HepG2 (cell line): ENCODE measurements at regions not wholly inside any gene's neighbourhood (a gene's known extent, or its start where the extent isn't known, plus 50 kb on each side); places are given as distances from the start of the nearest gene placed in this dataset.

ENCODE experiments used
- BHLHE40 ChIP-seq: IDR thresholded peaks from 2 replicates; pipeline ENCODE4 v1.6.1; 2011; ENCODE audit warnings: low read length, improper control_type of control experiment
- EZH2 ChIP-seq: conservative IDR thresholded peaks from 2 replicates; pipeline ENCODE4 v1.6.1; 2012; ENCODE audit warnings: mild to moderate bottlenecking, low read depth, low read length, moderate library complexity
- KLF6 ChIP-seq: IDR thresholded peaks from 2 replicates; pipeline ENCODE4 v1.8.0; 2016; ENCODE audit warnings: missing biosample characterization, missing genetic modification reagents
- MEIS1 ChIP-seq: sonication (generic); formaldehyde crosslinking; IDR thresholded peaks from 2 replicates; pipeline ENCODE4 v1.9.0; 2021; ENCODE audit warnings: mild to moderate bottlenecking, missing genetic modification reagents, moderate library complexity, borderline replicate concordance
- TAF1 ChIP-seq: sonication (generic); formaldehyde crosslinking; IDR thresholded peaks from 2 replicates; pipeline ENCODE4 v1.4.0; 2020; ENCODE audit warnings: missing genetic modification reagents
- ZBTB38 ChIP-seq: sonication (generic); formaldehyde crosslinking; IDR thresholded peaks from 2 replicates; pipeline ENCODE4 v1.5.1; 2020; ENCODE audit warnings: mild to moderate bottlenecking, missing genetic modification reagents
- ZNF777 ChIP-seq: sonication (generic); formaldehyde crosslinking; IDR thresholded peaks from 2 replicates; pipeline ENCODE4 v1.4.0; 2020; ENCODE audit warnings: missing genetic modification reagents
- TF ChIP-seq, protein P1 (sequence below): sonication (generic); formaldehyde crosslinking; IDR thresholded peaks from 2 replicates; pipeline ENCODE4 v1.5.0; 2020; ENCODE audit warnings: mild to moderate bottlenecking, missing genetic modification reagents
- TF ChIP-seq, protein P2 (sequence below): sonication (generic); formaldehyde crosslinking; IDR thresholded peaks from 2 replicates; pipeline ENCODE4 v1.9.0; 2022; ENCODE audit warnings: low read depth, missing genetic modification reagents

DNA sequence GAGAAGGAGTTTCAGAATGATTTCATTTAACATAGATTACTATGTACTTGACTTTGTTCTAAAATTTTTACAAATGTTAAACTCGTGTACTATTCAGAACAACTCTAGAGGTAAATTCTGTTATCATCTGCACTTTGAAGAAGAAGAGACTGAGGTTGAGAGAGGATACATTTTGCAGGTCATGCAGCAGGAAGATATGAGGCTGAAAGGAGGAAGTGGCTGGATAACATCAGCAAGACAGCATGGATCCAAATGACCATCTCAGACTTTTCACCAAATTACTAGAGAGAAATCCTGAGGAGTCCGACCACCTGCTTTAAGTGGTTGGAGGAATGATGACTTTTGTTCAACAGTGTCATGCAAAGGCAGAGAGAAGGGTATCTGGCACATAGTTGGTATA lies 84.9 kb downstream of the ASCL4 start:
- TF ChIP-seq KLF6 (CRISPR knock-in tag) (no peak), EZH2 (no peak), ZBTB38 (CRISPR knock-in tag) (no peak), BHLHE40 (no peak), ZNF777 (CRISPR knock-in tag) (no peak), MEIS1 (CRISPR knock-in tag) (no peak), TAF1 (no peak)
- TF ChIP-seq, protein P1, sequence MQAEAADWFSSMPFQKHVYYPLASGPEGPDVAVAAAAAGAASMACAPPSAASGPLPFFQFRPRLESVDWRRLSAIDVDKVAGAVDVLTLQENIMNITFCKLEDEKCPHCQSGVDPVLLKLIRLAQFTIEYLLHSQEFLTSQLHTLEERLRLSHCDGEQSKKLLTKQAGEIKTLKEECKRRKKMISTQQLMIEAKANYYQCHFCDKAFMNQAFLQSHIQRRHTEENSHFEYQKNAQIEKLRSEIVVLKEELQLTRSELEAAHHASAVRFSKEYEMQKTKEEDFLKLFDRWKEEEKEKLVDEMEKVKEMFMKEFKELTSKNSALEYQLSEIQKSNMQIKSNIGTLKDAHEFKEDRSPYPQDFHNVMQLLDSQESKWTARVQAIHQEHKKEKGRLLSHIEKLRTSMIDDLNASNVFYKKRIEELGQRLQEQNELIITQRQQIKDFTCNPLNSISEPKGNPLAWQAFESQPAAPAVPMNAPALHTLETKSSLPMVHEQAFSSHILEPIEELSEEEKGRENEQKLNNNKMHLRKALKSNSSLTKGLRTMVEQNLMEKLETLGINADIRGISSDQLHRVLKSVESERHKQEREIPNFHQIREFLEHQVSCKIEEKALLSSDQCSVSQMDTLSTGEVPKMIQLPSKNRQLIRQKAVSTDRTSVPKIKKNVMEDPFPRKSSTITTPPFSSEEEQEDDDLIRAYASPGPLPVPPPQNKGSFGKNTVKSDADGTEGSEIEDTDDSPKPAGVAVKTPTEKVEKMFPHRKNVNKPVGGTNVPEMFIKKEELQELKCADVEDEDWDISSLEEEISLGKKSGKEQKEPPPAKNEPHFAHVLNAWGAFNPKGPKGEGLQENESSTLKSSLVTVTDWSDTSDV (CRISPR knock-in tag) = no peak
- TF ChIP-seq, protein P2, sequence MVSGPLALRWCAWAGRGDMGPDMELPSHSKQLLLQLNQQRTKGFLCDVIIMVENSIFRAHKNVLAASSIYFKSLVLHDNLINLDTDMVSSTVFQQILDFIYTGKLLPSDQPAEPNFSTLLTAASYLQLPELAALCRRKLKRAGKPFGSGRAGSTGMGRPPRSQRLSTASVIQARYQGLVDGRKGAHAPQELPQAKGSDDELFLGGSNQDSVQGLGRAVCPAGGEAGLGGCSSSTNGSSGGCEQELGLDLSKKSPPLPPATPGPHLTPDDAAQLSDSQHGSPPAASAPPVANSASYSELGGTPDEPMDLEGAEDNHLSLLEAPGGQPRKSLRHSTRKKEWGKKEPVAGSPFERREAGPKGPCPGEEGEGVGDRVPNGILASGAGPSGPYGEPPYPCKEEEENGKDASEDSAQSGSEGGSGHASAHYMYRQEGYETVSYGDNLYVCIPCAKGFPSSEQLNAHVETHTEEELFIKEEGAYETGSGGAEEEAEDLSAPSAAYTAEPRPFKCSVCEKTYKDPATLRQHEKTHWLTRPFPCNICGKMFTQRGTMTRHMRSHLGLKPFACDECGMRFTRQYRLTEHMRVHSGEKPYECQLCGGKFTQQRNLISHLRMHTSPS (CRISPR knock-in tag) = no peak
